Suprapubic skin (tissue), 4 donors: ENCODE measurements at regions not wholly inside any gene's neighbourhood (a gene's known extent, or its start where the extent isn't known, plus 50 kb on each side); places are given as distances from the start of the nearest gene placed in this dataset.

Source experiments
- CTCF ChIP-seq, 2 donors: fragments of 200-600 bp in 1 of 2; fragments of 450-650 bp in 1 of 2; sonication (generic) in 1 of 2; IDR thresholded peaks; one replicate each; pipeline ENCODE4 v1.5.1; 2016 to 2019; ENCODE audit warnings: antibody characterized with exemption in 2 of 2, mild to moderate bottlenecking in 1 of 2, moderate library complexity in 1 of 2
- EP300 ChIP-seq: sonication (generic); formaldehyde crosslinking; IDR thresholded peaks from one replicate; pipeline ENCODE4 v1.6.1; 2017; ENCODE audit warnings: antibody characterized with exemption
- POLR2A ChIP-seq, 2 donors: fragments of 450-650 bp; IDR thresholded peaks; one replicate each; pipeline ENCODE4 v1.6.1; 2017; ENCODE audit warnings: antibody characterized with exemption in 2 of 2, mild to moderate bottlenecking in 2 of 2, moderate library complexity in 2 of 2
- POLR2AphosphoS5 ChIP-seq, 3 donors: sonication (generic); formaldehyde crosslinking; IDR thresholded peaks; one replicate each; pipeline ENCODE4 v1.6.1; 2017; ENCODE audit warnings: antibody characterized with exemption in 3 of 3

GRCh38 chr12:60874091-60874490, 1278.3 kb downstream of the SLC16A7 start:
- TF ChIP-seq CTCF (IDR thresholded peaks at IDR 0.05) (no peak), POLR2A (IDR thresholded peaks at IDR 0.05) (no peak), POLR2AphosphoS5 (IDR thresholded peaks at IDR 0.05) (no peak), EP300 (no peak)
